WERI-Rb-1 (cell line): ENCODE measurements at regions not wholly inside any gene's neighbourhood (a gene's known extent, or its start where the extent isn't known, plus 50 kb on each side); places are given as distances from the start of the nearest gene placed in this dataset.
A peak's percentile ranks its signal among the peaks of the same experiment; 100 is the strongest.

Experiments used
- DNase-seq: peaks from one replicate; pipeline ENCODE4 v3.0.0-alpha.2; 2020
- H3K27ac ChIP-seq: fragments of 250-450 bp; sonication (Bioruptor Pico); 2 replicates; pipeline ENCODE4 v1.5.1; 2020; ENCODE audit warnings: mild to moderate bottlenecking, moderate library complexity
- H3K27me3 ChIP-seq: fragments of 250-450 bp; sonication (Bioruptor Pico); 2 replicates; pipeline ENCODE4 v1.5.1; 2021; ENCODE audit warnings: mild to moderate bottlenecking, low read depth, moderate library complexity; ENCODE audit not compliant: insufficient read depth, severe bottlenecking
- H3K36me3 ChIP-seq: fragments of 250-450 bp; sonication (Bioruptor Pico); 2 replicates; pipeline ENCODE4 v1.5.1; 2020; ENCODE audit warnings: mild to moderate bottlenecking, moderate library complexity
- H3K4me3 ChIP-seq: 2 replicates; pipeline ENCODE4 v1.5.1; 2011; ENCODE audit warnings: low read depth, mild to moderate bottlenecking, control low read depth, low read length
- H3K9me3 ChIP-seq: fragments of 250-450 bp; sonication (Bioruptor Pico); 2 replicates; pipeline ENCODE4 v1.5.1; 2021; ENCODE audit warnings: mild to moderate bottlenecking, moderate library complexity; ENCODE audit not compliant: severe bottlenecking
- CTCF ChIP-seq: IDR thresholded peaks from 2 replicates; pipeline ENCODE4 v1.5.1; 2011; ENCODE audit warnings: low read depth, mild to moderate bottlenecking, control low read depth, inconsistent platforms, low read length

GRCh38 chr10:117863771-117864170 lies 183.0 kb downstream of the RAB11FIP2 start:
- no peaks in the 10 kb centered on the region for H3K27me3 ChIP-seq
- no peak overlapping the region for H3K4me3 ChIP-seq
- H3K36me3 ChIP-seq: no peaks in the 10 kb centered on the region
- no peaks in the 10 kb centered on the region for H3K9me3 ChIP-seq
- H3K27ac ChIP-seq: no peak overlapping the region
- DNase-seq: no peak
- TF ChIP-seq CTCF: no peak

- no peak overlapping the region for H3K4me3 ChIP-seq
- H3K9me3 ChIP-seq: no peaks in the 10 kb centered on the region
- H3K27me3 ChIP-seq: no peaks in the 10 kb centered on the region
- no peak for TF ChIP-seq CTCF
- no peak overlapping the region for H3K27ac ChIP-seq
- DNase-seq: peak; percentile 14
- no peaks in the 10 kb centered on the region for H3K36me3 ChIP-seq
Measured at GRCh38 chr10:117865945-117866344, 180.8 kb downstream of the RAB11FIP2 start.

GRCh38 chr10:117868151-117868550 lies 178.6 kb downstream of the RAB11FIP2 start:
- no peaks in the 10 kb centered on the region for H3K36me3 ChIP-seq
- H3K27me3 ChIP-seq: no peaks in the 10 kb centered on the region
- no peaks in the 10 kb centered on the region for H3K9me3 ChIP-seq
- no peak overlapping the region for H3K4me3 ChIP-seq
- no peak overlapping the region for H3K27ac ChIP-seq
- DNase-seq: no peak
- no peak for TF ChIP-seq CTCF

- H3K27me3 ChIP-seq: no peaks in the 10 kb centered on the region
- no peaks in the 10 kb centered on the region for H3K36me3 ChIP-seq
- no peak overlapping the region for H3K4me3 ChIP-seq
- no peaks in the 10 kb centered on the region for H3K9me3 ChIP-seq
- no peak for DNase-seq
- TF ChIP-seq CTCF: no peak
- H3K27ac ChIP-seq: no peak overlapping the region
Measured at GRCh38 chr10:117875793-117876192, 170.9 kb downstream of the RAB11FIP2 start.

GRCh38 chr10:117876210-117876609 lies 170.5 kb downstream of the RAB11FIP2 start:
- H3K27ac ChIP-seq: no peak overlapping the region
- no peak for DNase-seq
- TF ChIP-seq CTCF: no peak
- H3K4me3 ChIP-seq: no peak overlapping the region
- no peaks in the 10 kb centered on the region for H3K36me3 ChIP-seq
- no peaks in the 10 kb centered on the region for H3K9me3 ChIP-seq
- no peaks in the 10 kb centered on the region for H3K27me3 ChIP-seq

GRCh38 chr10:117878626-117879025 lies 168.1 kb downstream of the RAB11FIP2 start:
- Histone ChIP-seq H3K27me3 (no peaks in the 10 kb centered on the region), H3K36me3 (no peaks in the 10 kb centered on the region), H3K9me3 (no peaks in the 10 kb centered on the region), H3K27ac (no peak overlapping the region), H3K4me3 (no peak overlapping the region)
- DNase-seq: no peak
- no peak for TF ChIP-seq CTCF
